Lower lobe of right lung (tissue), 2 donors: ENCODE measurements at regions not wholly inside any gene's neighbourhood (a gene's known extent, or its start where the extent isn't known, plus 50 kb on each side); places are given as distances from the start of the nearest gene placed in this dataset.

Experiments used
- ATAC-seq, 2 donors: fragments of 200-7000 bp; cut with Tn5 transposase; one replicate each; pipeline ENCODE4 v1.9.1; 2020 to 2022; ENCODE audit warnings: mild to moderate bottlenecking in 2 of 2, moderate library complexity in 2 of 2
- DNase-seq: peaks from one replicate; pipeline ENCODE4 v3.0.0-alpha.2; 2020
- H3K27ac ChIP-seq: fragments of 200-600 bp; one replicate; pipeline ENCODE4 v1.8.0; 2022
- H3K27me3 ChIP-seq: fragments of 200-600 bp; one replicate; pipeline ENCODE4 v1.8.0; 2022; ENCODE audit warnings: low read depth
- H3K36me3 ChIP-seq: fragments of 200-600 bp; one replicate; pipeline ENCODE4 v1.8.0; 2022; ENCODE audit warnings: mild to moderate bottlenecking
- H3K4me1 ChIP-seq: fragments of 200-600 bp; one replicate; pipeline ENCODE4 v1.8.0; 2022
- H3K4me3 ChIP-seq: fragments of 200-600 bp; one replicate; pipeline ENCODE4 v1.8.0; 2022; ENCODE audit warnings: mild to moderate bottlenecking
- H3K9me3 ChIP-seq: fragments of 200-600 bp; one replicate; pipeline ENCODE4 v1.8.0; 2022
- CTCF ChIP-seq: fragments of 200-600 bp; IDR thresholded peaks from one replicate; pipeline ENCODE4 v1.8.0; 2022; ENCODE audit warnings: antibody characterized with exemption, mild to moderate bottlenecking
- intact Hi-C: fragments of 100-400 bp; cut with DNase I; formaldehyde crosslinking; loops from one replicate; pipeline ENCODE4 v1.11.0; 2022
- donor health status: DM: no; HTN: yes; CAD: no; lungs with severe emphysema.

DNA sequence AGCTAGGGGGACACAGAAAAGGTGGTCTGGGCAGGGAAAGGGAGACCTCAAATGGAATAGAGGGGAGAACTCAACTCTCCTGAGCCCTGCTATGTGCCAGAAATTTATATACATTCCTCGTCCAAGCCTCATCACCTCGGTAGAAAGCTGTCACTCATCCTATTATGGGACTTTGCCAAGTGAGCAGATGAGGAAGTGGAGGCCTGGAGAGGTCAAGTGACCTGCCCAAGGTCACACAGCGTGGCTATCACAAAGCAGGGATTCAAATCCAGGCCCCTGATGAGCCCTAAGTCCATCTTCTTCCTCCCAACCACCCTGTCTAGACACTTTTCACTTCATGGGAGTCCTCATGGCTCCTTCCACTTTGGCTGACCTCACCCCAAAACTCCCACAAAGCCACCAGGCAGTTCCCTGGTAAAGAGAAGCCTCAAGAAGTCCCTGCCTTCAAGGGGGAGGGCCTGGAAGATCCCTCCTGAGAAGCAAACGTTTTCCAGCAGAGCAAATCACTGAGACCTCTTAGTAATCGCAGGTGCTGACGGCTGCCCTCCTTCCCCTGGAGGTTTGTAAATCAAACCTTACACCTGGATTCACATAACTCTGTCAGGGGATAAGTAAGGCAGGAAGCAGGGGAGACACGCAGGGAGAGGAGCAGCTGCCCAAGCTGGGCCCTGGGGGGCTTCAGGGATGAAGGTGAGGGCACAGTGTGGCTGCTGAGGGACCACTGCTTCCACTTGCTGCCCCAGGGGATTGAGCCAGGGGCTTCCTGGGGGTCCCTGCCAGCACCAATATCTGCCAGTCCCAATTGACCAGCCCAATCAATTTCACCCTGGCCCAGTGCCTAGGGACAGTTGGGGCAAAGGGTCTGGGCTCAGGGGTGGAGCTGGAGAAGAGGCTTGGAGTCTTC lies 351.2 kb downstream of the MATN1 start:
- no peaks in the 10 kb centered on the region for H3K36me3 ChIP-seq
- H3K4me1 ChIP-seq: no peaks in the 10 kb centered on the region
- DNase-seq (no peak), ATAC-seq (no peak)
- intact Hi-C loops: no loop called here
- no peaks in the 10 kb centered on the region for H3K9me3 ChIP-seq
- H3K27ac ChIP-seq: no peak overlapping the region
- TF ChIP-seq CTCF: no peak
- peaks cover 18% of the 10 kb centered on the region for H3K27me3 ChIP-seq
- H3K4me3 ChIP-seq: no peak overlapping the region

GRCh38 chr1:30371179-30371788 lies 352.1 kb downstream of the MATN1 start:
- peaks cover 17% of the 10 kb centered on the region for H3K27me3 ChIP-seq
- no peak for DNase-seq
- H3K4me3 ChIP-seq: no peak overlapping the region
- intact Hi-C loops: no loop called here
- H3K9me3 ChIP-seq: no peaks in the 10 kb centered on the region
- no peak overlapping the region for H3K27ac ChIP-seq
- no peak for TF ChIP-seq CTCF
- no peaks in the 10 kb centered on the region for H3K36me3 ChIP-seq
- no peak for ATAC-seq
- no peaks in the 10 kb centered on the region for H3K4me1 ChIP-seq

DNA sequence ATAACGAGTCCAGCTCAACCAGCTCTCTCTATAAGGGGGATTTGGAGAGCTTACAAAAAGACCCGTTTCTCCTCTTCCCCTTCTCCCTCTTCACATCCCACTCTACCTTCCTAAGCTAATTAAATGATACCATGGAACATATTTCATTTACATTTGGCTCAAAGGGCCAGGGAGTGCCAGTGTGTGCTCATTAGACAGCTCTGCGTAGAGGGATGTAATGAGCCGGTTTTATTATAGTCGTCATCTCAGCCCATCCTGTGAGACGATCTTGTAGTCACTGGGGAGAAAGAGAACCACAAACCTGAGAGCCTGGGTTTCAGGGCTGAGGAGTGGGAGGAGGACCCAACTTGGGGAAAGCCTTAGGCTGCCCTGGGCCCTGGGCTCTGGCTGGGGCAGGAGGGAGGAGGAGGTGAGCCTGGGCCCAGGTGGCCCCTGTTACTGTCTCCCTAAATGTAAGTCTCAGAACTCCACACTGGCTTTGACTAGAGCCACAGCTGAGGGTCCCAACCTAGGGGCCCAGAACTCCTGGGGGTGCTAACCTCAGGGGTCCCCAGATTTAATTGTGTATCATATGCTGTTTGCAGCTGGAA lies 354.6 kb downstream of the MATN1 start:
- no peaks in the 10 kb centered on the region for H3K9me3 ChIP-seq
- peaks cover 8% of the 10 kb centered on the region for H3K27me3 ChIP-seq
- intact Hi-C loops: no loop called here
- DNase-seq (no peak), ATAC-seq (no peak)
- H3K4me1 ChIP-seq: no peaks in the 10 kb centered on the region
- no peaks in the 10 kb centered on the region for H3K36me3 ChIP-seq
- no peak overlapping the region for H3K27ac ChIP-seq
- H3K4me3 ChIP-seq: no peak overlapping the region
- no peak for TF ChIP-seq CTCF

DNA sequence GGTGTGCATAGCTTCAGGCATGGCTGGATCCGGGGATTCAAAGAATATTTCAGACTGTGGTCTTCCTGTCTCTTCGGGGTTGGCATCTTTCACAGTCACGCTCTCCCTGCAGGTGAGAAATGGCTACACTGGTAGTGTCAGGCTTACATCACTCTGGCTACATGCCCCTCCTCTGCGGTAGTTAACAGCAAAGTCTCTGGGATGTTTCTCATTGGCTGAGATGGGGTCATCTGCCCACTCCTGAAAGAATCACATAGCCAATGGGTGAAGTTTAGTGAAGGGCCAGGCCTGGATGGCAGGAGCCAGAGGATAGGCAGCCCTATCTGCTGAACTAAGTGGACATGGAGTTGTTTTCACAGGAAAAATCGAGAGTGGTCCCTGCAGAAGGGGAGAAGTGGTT lies 356.5 kb downstream of the MATN1 start:
- Histone ChIP-seq H3K9me3 (no peaks in the 10 kb centered on the region), H3K4me1 (no peaks in the 10 kb centered on the region), H3K27ac (no peak overlapping the region), H3K27me3 (peaks cover 12% of the 10 kb centered on the region), H3K36me3 (no peaks in the 10 kb centered on the region), H3K4me3 (no peak overlapping the region)
- intact Hi-C loops: no loop called here
- ATAC-seq (no peak), DNase-seq (no peak)
- no peak for TF ChIP-seq CTCF

DNA sequence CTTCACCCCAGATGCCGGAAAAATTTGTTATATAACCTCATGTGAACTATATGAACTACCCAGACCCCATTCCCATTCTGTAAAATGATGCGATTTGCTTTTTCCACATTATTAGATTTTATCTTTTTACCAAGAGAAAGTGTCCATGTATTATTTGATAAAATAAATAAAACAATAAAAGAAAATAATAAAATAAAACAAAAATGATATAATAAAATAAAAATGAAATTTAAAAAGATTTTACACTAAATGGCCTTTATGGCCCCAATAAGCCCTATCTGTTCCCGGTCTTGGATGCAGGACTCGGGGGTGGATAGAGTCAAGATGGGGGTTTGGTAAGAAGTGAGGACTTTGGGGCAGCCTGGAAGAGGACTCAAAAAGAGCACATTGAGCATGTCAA lies 357.2 kb downstream of the MATN1 start:
- Histone ChIP-seq H3K9me3 (no peaks in the 10 kb centered on the region), H3K36me3 (no peaks in the 10 kb centered on the region), H3K27me3 (peaks cover 12% of the 10 kb centered on the region), H3K27ac (no peak overlapping the region), H3K4me3 (no peak overlapping the region), H3K4me1 (no peaks in the 10 kb centered on the region)
- intact Hi-C loops: no loop called here
- no peak for ATAC-seq
- DNase-seq: no peak
- TF ChIP-seq CTCF: no peak
